Neuron (in vitro differentiated cells): ENCODE measurements at regions not wholly inside any gene's neighbourhood (a gene's known extent, or its start where the extent isn't known, plus 50 kb on each side); places are given as distances from the start of the nearest gene placed in this dataset.
"Not testable (repeated sequence)": the region's sequence is repeated elsewhere in the genome, so short reads cannot be mapped to it uniquely, and the experiment has no call there.

Source experiments
- H2AFZ ChIP-seq: one replicate; pipeline ENCODE4 v1.6.1; 2013; ENCODE audit warnings: low read depth, mild to moderate bottlenecking, inconsistent platforms, low read length, moderate library complexity
- H3K27me3 ChIP-seq: one replicate; pipeline ENCODE4 v1.6.1; 2013; ENCODE audit warnings: low read length; ENCODE audit not compliant: insufficient read depth
- H3K36me3 ChIP-seq: one replicate; pipeline ENCODE4 v1.6.1; 2013; ENCODE audit warnings: low read length; ENCODE audit not compliant: insufficient read depth
- H3K4me1 ChIP-seq: one replicate; pipeline ENCODE4 v1.6.1; 2013; ENCODE audit warnings: low read length; ENCODE audit not compliant: insufficient read depth
- H3K4me3 ChIP-seq: 2 replicates; pipeline ENCODE4 v1.5.1; 2013; ENCODE audit warnings: mild to moderate bottlenecking, low read length, moderate library complexity
- H3K9me3 ChIP-seq: one replicate; pipeline ENCODE4 v1.6.1; 2013; ENCODE audit warnings: low read length

DNA sequence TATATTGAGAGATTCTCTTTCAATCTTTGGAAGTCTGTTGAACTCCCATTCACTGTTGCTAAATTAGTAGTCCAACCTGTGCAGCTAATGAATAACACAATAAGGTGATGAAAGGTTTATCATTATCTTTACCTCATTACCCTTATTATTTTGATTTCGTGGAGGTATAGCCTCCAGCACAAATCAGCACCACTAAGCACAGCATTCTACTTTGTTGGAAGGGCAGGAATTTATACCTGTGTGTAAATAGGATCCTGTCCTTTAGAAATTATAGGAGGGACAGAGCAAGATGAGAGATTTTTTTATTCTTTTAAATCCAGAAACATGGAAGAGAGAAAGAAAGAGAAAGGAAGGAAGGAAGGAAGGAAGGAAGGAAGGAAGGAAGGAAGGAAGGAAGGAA lies 454.1 kb downstream of the PDGFC start:
- Histone ChIP-seq H3K36me3 (no peaks in the 10 kb centered on the region), H2AFZ (no peak overlapping the region), H3K4me1 (no peaks in the 10 kb centered on the region), H3K9me3 (no peaks in the 10 kb centered on the region), H3K4me3 (no peak overlapping the region), H3K27me3 (no peaks in the 10 kb centered on the region)

DNA sequence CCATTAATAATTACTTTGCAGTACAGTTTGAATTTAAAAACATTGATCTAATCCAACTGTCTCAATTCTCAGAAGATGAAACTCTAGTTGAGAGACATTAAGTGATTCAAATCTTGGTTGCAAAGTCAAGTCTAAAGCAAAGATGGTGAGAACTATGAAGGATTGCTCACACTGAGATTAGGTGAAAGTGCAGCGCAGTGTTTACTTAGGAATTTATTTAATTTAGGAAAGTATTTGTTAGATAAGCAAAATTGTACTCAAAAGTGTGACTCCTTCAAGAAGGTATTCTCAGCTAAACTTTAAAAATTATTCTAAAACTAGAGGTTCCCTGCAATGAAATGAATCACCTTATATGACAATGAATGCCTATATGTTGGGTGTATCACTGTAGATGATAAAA lies 454.9 kb downstream of the PDGFC start:
- Histone ChIP-seq H3K27me3 (no peaks in the 10 kb centered on the region), H3K4me3 (no peak overlapping the region), H3K4me1 (no peaks in the 10 kb centered on the region), H2AFZ (no peak overlapping the region), H3K36me3 (no peaks in the 10 kb centered on the region), H3K9me3 (no peaks in the 10 kb centered on the region)

GRCh38 chr4:156515295-156515694 lies 456.3 kb downstream of the PDGFC start:
- Histone ChIP-seq H3K4me3 (no peak overlapping the region), H3K4me1 (no peaks in the 10 kb centered on the region), H3K36me3 (no peaks in the 10 kb centered on the region), H2AFZ (no peak overlapping the region), H3K9me3 (no peaks in the 10 kb centered on the region), H3K27me3 (no peaks in the 10 kb centered on the region)

GRCh38 chr4:156512622-156513021 lies 459.0 kb downstream of the PDGFC start:
- Histone ChIP-seq H3K27me3 (no peaks in the 10 kb centered on the region), H3K36me3 (no peaks in the 10 kb centered on the region), H3K9me3 (no peaks in the 10 kb centered on the region), H3K4me3 (no peak overlapping the region), H3K4me1 (no peaks in the 10 kb centered on the region), H2AFZ (no peak overlapping the region)

- not testable (repeated sequence) for H3K4me1 ChIP-seq, H3K9me3 ChIP-seq, H3K36me3 ChIP-seq, H3K27me3 ChIP-seq, H3K4me3 ChIP-seq, H2AFZ ChIP-seq
These were observed 461.7 kb downstream of the PDGFC start for GRCh38 chr4:156509921-156510320.

GRCh38 chr4:156505341-156505955 lies 466.2 kb downstream of the PDGFC start:
- Histone ChIP-seq H3K9me3 (no peaks in the 10 kb centered on the region), H3K36me3 (no peaks in the 10 kb centered on the region), H3K4me1 (no peaks in the 10 kb centered on the region), H3K4me3 (no peak overlapping the region), H3K27me3 (no peaks in the 10 kb centered on the region), H2AFZ (no peak overlapping the region)

DNA sequence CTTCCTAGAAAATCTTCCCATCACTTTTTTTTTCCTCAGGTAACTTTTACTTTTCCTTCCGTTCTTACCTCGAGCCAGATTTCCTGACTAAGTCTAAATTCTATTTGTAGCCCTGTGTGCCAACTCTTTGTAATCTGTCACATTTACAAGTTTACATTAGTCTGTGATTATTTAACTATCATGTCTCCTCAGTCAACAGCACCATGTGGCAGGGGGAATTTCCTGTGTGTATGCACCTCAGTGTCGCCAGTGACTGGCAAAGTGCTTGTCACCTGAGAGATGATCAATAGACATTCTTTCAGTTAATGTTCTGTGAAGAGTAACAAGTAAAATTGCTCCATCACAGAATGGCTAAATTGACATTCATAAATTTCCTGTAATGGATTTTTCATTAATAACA lies 468.5 kb downstream of the PDGFC start:
- Histone ChIP-seq H3K27me3 (no peaks in the 10 kb centered on the region), H3K36me3 (no peaks in the 10 kb centered on the region), H2AFZ (no peak overlapping the region), H3K4me3 (no peak overlapping the region), H3K9me3 (no peaks in the 10 kb centered on the region), H3K4me1 (no peaks in the 10 kb centered on the region)

DNA sequence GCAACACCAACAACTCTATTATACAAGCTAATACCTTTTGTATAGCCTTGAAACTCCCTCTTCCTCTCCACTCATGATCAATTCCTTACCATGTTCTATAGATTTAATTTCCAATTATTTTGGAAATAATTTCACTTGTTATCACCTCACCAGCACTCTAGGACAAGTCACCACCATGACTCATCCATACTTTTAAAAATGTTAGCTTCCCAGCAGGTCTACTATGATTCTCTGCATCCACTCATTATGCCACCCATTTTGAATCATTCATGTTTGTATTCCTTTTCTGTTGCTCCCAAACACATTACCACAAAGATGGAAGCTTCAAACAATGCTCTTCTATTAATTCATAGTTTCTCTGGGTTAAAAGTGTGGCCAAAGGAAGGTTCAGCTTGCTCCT lies 469.6 kb downstream of the PDGFC start:
- H3K9me3 ChIP-seq = no peaks in the 10 kb centered on the region
- H3K4me3 ChIP-seq = no peak overlapping the region
- H3K36me3 ChIP-seq = no peaks in the 10 kb centered on the region
- H3K27me3 ChIP-seq = no peaks in the 10 kb centered on the region
- no peak overlapping the region for H2AFZ ChIP-seq
- H3K4me1 ChIP-seq = no peaks in the 10 kb centered on the region

DNA sequence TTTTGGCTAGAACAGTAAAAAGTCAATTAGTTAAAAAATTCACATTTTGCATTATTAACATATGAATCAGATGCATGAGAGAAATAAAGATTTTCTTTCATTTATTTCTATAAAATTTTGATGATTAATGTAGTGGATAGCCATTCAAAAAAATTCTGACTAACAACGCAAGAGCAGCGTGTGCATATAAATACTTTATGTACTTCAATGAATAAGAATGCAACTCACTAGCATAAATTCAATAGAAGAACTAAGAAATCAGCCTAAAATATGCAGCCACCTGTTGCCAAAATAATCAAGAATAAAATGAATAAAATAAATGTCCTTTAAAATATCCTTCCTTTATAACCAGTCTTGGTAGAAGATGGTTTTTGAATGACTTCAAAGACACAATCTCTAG lies 471.9 kb downstream of the PDGFC start:
- Histone ChIP-seq H2AFZ (no peak overlapping the region), H3K4me3 (no peak overlapping the region), H3K4me1 (no peaks in the 10 kb centered on the region), H3K36me3 (no peaks in the 10 kb centered on the region), H3K27me3 (no peaks in the 10 kb centered on the region), H3K9me3 (no peaks in the 10 kb centered on the region)

- Histone ChIP-seq H3K36me3 (no peaks in the 10 kb centered on the region), H3K4me1 (no peaks in the 10 kb centered on the region), H3K27me3 (no peaks in the 10 kb centered on the region), H3K4me3 (no peak overlapping the region), H2AFZ (no peak overlapping the region), H3K9me3 (no peaks in the 10 kb centered on the region)
These were observed 474.1 kb downstream of the PDGFC start for GRCh38 chr4:156497486-156497885.

DNA sequence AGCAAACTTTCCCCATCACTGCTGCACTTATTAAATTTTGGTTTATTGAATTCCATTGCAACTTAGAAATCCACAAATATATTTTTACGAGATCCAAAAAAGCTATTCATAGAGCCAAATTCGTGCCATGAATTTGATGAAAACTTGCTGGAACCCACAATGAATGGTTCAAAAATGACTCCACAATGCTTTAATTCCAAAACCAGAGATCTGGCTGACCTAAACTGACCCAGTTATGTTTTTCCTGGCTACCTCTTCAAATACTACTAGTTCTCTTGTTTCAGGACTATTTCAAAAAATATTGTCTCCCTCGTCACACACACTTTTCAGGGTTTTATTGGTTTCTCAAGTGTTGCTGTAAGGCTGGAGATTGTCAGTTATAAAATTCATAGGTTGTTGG lies 474.8 kb downstream of the PDGFC start:
- H3K4me3 ChIP-seq = no peak overlapping the region
- no peak overlapping the region for H2AFZ ChIP-seq
- H3K4me1 ChIP-seq = no peaks in the 10 kb centered on the region
- H3K9me3 ChIP-seq = no peaks in the 10 kb centered on the region
- H3K36me3 ChIP-seq = no peaks in the 10 kb centered on the region
- no peaks in the 10 kb centered on the region for H3K27me3 ChIP-seq

- H3K36me3 ChIP-seq = no peaks in the 10 kb centered on the region
- no peaks in the 10 kb centered on the region for H3K9me3 ChIP-seq
- no peaks in the 10 kb centered on the region for H3K4me1 ChIP-seq
- H3K27me3 ChIP-seq = no peaks in the 10 kb centered on the region
- no peak overlapping the region for H2AFZ ChIP-seq
- no peak overlapping the region for H3K4me3 ChIP-seq
These were observed 475.8 kb downstream of the PDGFC start for GRCh38 chr4:156495836-156496235.

DNA sequence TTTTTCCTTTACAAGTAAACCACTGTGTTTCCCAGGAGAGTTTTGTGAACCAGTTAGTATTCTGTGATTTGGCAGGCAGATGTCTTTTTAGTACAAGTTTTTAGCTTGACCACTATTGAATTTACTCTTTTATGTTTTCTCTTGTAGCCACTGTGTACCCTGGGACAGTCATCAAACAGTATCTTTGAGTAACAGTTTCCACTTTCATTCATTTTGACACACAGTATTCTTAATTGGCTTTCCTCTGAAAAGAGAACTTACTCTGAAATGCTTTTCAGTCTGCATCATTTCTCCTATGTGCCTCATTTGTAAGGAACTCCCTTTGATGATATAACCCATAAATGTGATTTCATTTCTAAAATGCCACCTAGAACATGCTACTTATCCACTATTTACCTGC lies 476.5 kb downstream of the PDGFC start:
- H3K4me1 ChIP-seq = no peaks in the 10 kb centered on the region
- H3K9me3 ChIP-seq = no peaks in the 10 kb centered on the region
- no peaks in the 10 kb centered on the region for H3K36me3 ChIP-seq
- H3K27me3 ChIP-seq = no peaks in the 10 kb centered on the region
- no peak overlapping the region for H2AFZ ChIP-seq
- H3K4me3 ChIP-seq = no peak overlapping the region

DNA sequence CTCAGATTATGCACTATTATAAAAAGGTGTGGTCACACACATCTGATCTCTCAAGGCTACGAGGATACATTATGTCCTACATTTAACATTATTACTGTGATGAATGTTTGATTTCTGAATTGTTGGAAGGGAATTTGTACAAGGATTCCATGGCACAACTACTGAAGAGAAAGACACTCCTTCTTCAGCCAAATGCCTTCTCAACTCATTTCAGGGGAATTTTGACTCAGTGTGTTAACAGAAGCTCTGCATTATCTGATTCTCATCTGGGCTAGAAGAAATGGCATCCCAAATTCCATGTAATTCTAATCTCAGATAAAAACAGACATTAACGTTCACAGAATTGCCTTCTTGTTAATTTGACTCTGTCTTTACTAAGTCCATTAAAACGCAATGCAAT lies 477.7 kb downstream of the PDGFC start:
- no peaks in the 10 kb centered on the region for H3K27me3 ChIP-seq
- H2AFZ ChIP-seq = no peak overlapping the region
- no peaks in the 10 kb centered on the region for H3K36me3 ChIP-seq
- no peaks in the 10 kb centered on the region for H3K4me1 ChIP-seq
- H3K9me3 ChIP-seq = no peaks in the 10 kb centered on the region
- H3K4me3 ChIP-seq = no peak overlapping the region
